Trophoblast cell (in vitro differentiated cells and primary cell): ENCODE measurements at regions not wholly inside any gene's neighbourhood (a gene's known extent, or its start where the extent isn't known, plus 50 kb on each side); places are given as distances from the start of the nearest gene placed in this dataset.
A peak's percentile ranks its signal among the peaks of the same experiment; 100 is the strongest.
"Not testable (repeated sequence)": the region's sequence is repeated elsewhere in the genome, so short reads cannot be mapped to it uniquely, and the experiment has no call there.

Experiments
- DNase-seq, 2 donors: peaks; one replicate each; pipeline ENCODE4 v3.0.0-alpha.2; 2016
- H2AFZ ChIP-seq: 2 replicates; pipeline ENCODE4 v1.6.1; 2013; ENCODE audit warnings: low read length, moderate library complexity, mild to moderate bottlenecking; ENCODE audit not compliant: insufficient read depth, poor library complexity
- H2AK5ac ChIP-seq: 2 replicates; pipeline ENCODE4 v1.6.1; 2013; ENCODE audit warnings: mild to moderate bottlenecking, low read length
- H2BK120ac ChIP-seq: 2 replicates; pipeline ENCODE4 v1.6.1; 2013; ENCODE audit warnings: low read length, mild to moderate bottlenecking, moderate library complexity; ENCODE audit not compliant: insufficient read depth, poor library complexity
- H2BK12ac ChIP-seq: 2 replicates; pipeline ENCODE4 v1.6.1; 2013; ENCODE audit warnings: mild to moderate bottlenecking, low read length, moderate library complexity
- H2BK5ac ChIP-seq: 2 replicates; pipeline ENCODE4 v1.6.1; 2013; ENCODE audit warnings: low read length, low read depth, moderate library complexity, mild to moderate bottlenecking; ENCODE audit not compliant: poor library complexity
- H3K14ac ChIP-seq: 2 replicates; pipeline ENCODE4 v1.6.1; 2013; ENCODE audit warnings: mild to moderate bottlenecking, low read length
- H3K18ac ChIP-seq: 2 replicates; pipeline ENCODE4 v1.6.1; 2013; ENCODE audit warnings: mild to moderate bottlenecking, low read length
- H3K23ac ChIP-seq: 2 replicates; pipeline ENCODE4 v1.6.1; 2013; ENCODE audit warnings: low read length
- H3K27ac ChIP-seq: 2 replicates; pipeline ENCODE4 v1.5.1; 2013; ENCODE audit warnings: low read depth, mild to moderate bottlenecking, inconsistent platforms, low read length, moderate library complexity
- H3K27me3 ChIP-seq: 2 replicates; pipeline ENCODE4 v1.6.1; 2013; ENCODE audit warnings: inconsistent platforms, mild to moderate bottlenecking, low read length, moderate library complexity; ENCODE audit not compliant: insufficient read depth
- H3K36me3 ChIP-seq, 2 experiments: 1 replicate in 1 of 2; 2 replicates in 1 of 2; pipeline ENCODE4 v1.6.1; 2013; ENCODE audit warnings: low read length in 2 of 2, mild to moderate bottlenecking in 2 of 2, moderate library complexity in 1 of 2; ENCODE audit not compliant: insufficient read depth in 2 of 2, control insufficient read depth in 1 of 2
- H3K4ac ChIP-seq: 2 replicates; pipeline ENCODE4 v1.6.1; 2013; ENCODE audit warnings: low read depth, mild to moderate bottlenecking, low read length, moderate library complexity
- H3K4me1 ChIP-seq, 2 experiments: 1 replicate in 1 of 2; 2 replicates in 1 of 2; pipeline ENCODE4 v1.6.1; 2013; ENCODE audit warnings: low read length in 2 of 2, mild to moderate bottlenecking in 2 of 2, moderate library complexity in 1 of 2; ENCODE audit not compliant: insufficient read depth in 2 of 2, control insufficient read depth in 1 of 2
- H3K4me2 ChIP-seq: 2 replicates; pipeline ENCODE4 v1.6.1; 2013; ENCODE audit warnings: inconsistent platforms, mild to moderate bottlenecking, low read length, moderate library complexity
- H3K4me3 ChIP-seq: 2 replicates; pipeline ENCODE4 v1.5.1; 2013; ENCODE audit warnings: mild to moderate bottlenecking, low read depth, low read length, inconsistent platforms
- H3K79me1 ChIP-seq: one replicate; pipeline ENCODE4 v1.6.1; 2013; ENCODE audit warnings: low read length
- H3K79me2 ChIP-seq: 2 replicates; pipeline ENCODE4 v1.6.1; 2013; ENCODE audit warnings: low read length, mild to moderate bottlenecking; ENCODE audit not compliant: control insufficient read depth, insufficient read depth, poor library complexity
- H3K9ac ChIP-seq: 2 replicates; pipeline ENCODE4 v1.6.1; 2013; ENCODE audit warnings: mild to moderate bottlenecking, low read length
- H3K9me3 ChIP-seq: 2 replicates; pipeline ENCODE4 v1.6.1; 2013; ENCODE audit warnings: low read depth, mild to moderate bottlenecking, control low read depth, inconsistent platforms, low read length; ENCODE audit not compliant: insufficient read depth
- H4K12ac ChIP-seq: 2 replicates; pipeline ENCODE4 v1.6.1; 2013; ENCODE audit warnings: low read depth, mild to moderate bottlenecking, low read length, moderate library complexity
- H4K8ac ChIP-seq: 2 replicates; pipeline ENCODE4 v1.6.1; 2013; ENCODE audit warnings: low read depth, mild to moderate bottlenecking, low read length, moderate library complexity
- H4K91ac ChIP-seq: one replicate; pipeline ENCODE4 v1.6.1; 2013; ENCODE audit warnings: low read depth, mild to moderate bottlenecking, low read length, moderate library complexity
- WGBS: extraction: QIAGEN DNeasy Blood & Tissue Kit; methylation state at CpG from one replicate; pipeline ENCODE4 v1.1.7; 2013; ENCODE audit warnings: missing lambda C conversion rate; ENCODE audit not compliant: insufficient read length, insufficient coverage; ENCODE audit errors: extremely low coverage; 5-methylcytosine and 5-hydroxymethylcytosine counted together

GRCh38 chr12:65742018-65743010 is 82.0 kb upstream of the HMGA2 start:
- peak overlapping the region; percentile 71 for H2AK5ac ChIP-seq

GRCh38 chr12:65744236-65744840 is 79.9 kb upstream of the HMGA2 start:
- H3K4ac ChIP-seq, H3K4me3 ChIP-seq, H3K18ac ChIP-seq, DNase-seq, H2BK12ac ChIP-seq, H4K8ac ChIP-seq, H3K9ac ChIP-seq, H3K4me2 ChIP-seq, H3K27ac ChIP-seq, H3K9me3 ChIP-seq, H2AFZ ChIP-seq, H3K14ac ChIP-seq, H3K27me3 ChIP-seq, H3K23ac ChIP-seq, H4K91ac ChIP-seq, H2BK5ac ChIP-seq, H3K79me2 ChIP-seq, H2AK5ac ChIP-seq, H3K4me1 ChIP-seq, H2BK120ac ChIP-seq, H3K36me3 ChIP-seq: not testable (repeated sequence)
- Histone ChIP-seq H4K12ac (peak overlapping the region; percentile 26), H3K79me1 (peaks cover 16% of the 10 kb centered on the region)
- WGBS = no CpG with 5 or more reads among the region's 30 CpGs

More at GRCh38 chr12:65742018-65743010, 82.0 kb upstream of the HMGA2 start:
- H2BK5ac ChIP-seq = peak overlapping the region; percentile 92
- no peak overlapping the region for H3K23ac ChIP-seq
- peaks cover 16% of the 10 kb centered on the region for H3K79me1 ChIP-seq
- peaks cover 8% of the 10 kb centered on the region for H3K79me2 ChIP-seq
- peaks cover 2 to 9% of the 10 kb centered on the region in 2 experiments for H3K4me1 ChIP-seq
- H3K27me3 ChIP-seq = no peaks in the 10 kb centered on the region
- peak overlapping the region; percentile 72 for H3K27ac ChIP-seq
- peak overlapping the region; percentile 79 for H4K8ac ChIP-seq
- H2AFZ ChIP-seq = peak overlapping the region; percentile 95
- peak overlapping the region; percentile 96 for H3K14ac ChIP-seq
- H3K18ac ChIP-seq = peak overlapping the region; percentile 99
- no peaks in the 10 kb centered on the region for H3K36me3 ChIP-seq
- peak overlapping the region; percentile 97 for H4K91ac ChIP-seq
- H3K9ac ChIP-seq = peak overlapping the region; percentile 28
- WGBS = no CpG with 5 or more reads among the region's 87 CpGs
- H3K9me3 ChIP-seq = peaks cover 2% of the 10 kb centered on the region
- H4K12ac ChIP-seq = peak overlapping the region; percentile 83
- H3K4ac ChIP-seq = peak overlapping the region; percentile 98
- DNase-seq = peak in 1 of 2 donors; percentile 10
- peak overlapping the region; percentile 81 for H3K4me3 ChIP-seq
- peak overlapping the region; percentile 97 for H2BK120ac ChIP-seq
- peak overlapping the region; percentile 54 for H2BK12ac ChIP-seq
- peak overlapping the region; percentile 71 for H3K4me2 ChIP-seq

- no peak overlapping the region for H3K27ac ChIP-seq
- no peak overlapping the region for H2AFZ ChIP-seq
- H3K4ac ChIP-seq = no peak overlapping the region
- H3K79me1 ChIP-seq = peaks cover 4% of the 10 kb centered on the region
- no peak overlapping the region for H3K14ac ChIP-seq
- DNase-seq = no peak
- H3K9me3 ChIP-seq = peaks cover 2% of the 10 kb centered on the region
- no peaks in the 10 kb centered on the region for H3K36me3 ChIP-seq
- no peak overlapping the region for H3K4me2 ChIP-seq
- no peaks in the 10 kb centered on the region for H3K27me3 ChIP-seq
- no peak overlapping the region for H3K9ac ChIP-seq
- no peak overlapping the region for H3K4me3 ChIP-seq
- H4K8ac ChIP-seq = no peak overlapping the region
- no peak overlapping the region for H3K18ac ChIP-seq
- no peak overlapping the region for H2BK120ac ChIP-seq
- peaks cover 1% of the 10 kb centered on the region for H3K79me2 ChIP-seq
- no CpG with 5 or more reads among the region's 3 CpGs for WGBS
- H4K12ac ChIP-seq = no peak overlapping the region
- no peak overlapping the region for H2BK5ac ChIP-seq
- H4K91ac ChIP-seq = no peak overlapping the region
- H2AK5ac ChIP-seq = no peak overlapping the region
- H2BK12ac ChIP-seq = no peak overlapping the region
- H3K23ac ChIP-seq = no peak overlapping the region
- H3K4me1 ChIP-seq = peaks cover 0 to 2% of the 10 kb centered on the region in 2 experiments
Observed at GRCh38 chr12:65747338-65747737, 76.9 kb upstream of the HMGA2 start.

- Histone ChIP-seq H3K27me3 (no peaks in the 10 kb centered on the region), H3K4me1 (peaks cover 0 to 2% of the 10 kb centered on the region in 2 experiments), H3K23ac (no peak overlapping the region), H2BK12ac (no peak overlapping the region), H3K9ac (no peak overlapping the region), H3K4me2 (no peak overlapping the region), H2AFZ (no peak overlapping the region), H3K79me2 (no peaks in the 10 kb centered on the region), H4K12ac (no peak overlapping the region), H3K79me1 (no peaks in the 10 kb centered on the region), H3K4me3 (no peak overlapping the region), H3K18ac (no peak overlapping the region), H4K91ac (no peak overlapping the region), H2BK5ac (no peak overlapping the region), H3K9me3 (peaks cover 2% of the 10 kb centered on the region), H3K27ac (no peak overlapping the region), H3K36me3 (no peaks in the 10 kb centered on the region), H4K8ac (no peak overlapping the region), H3K14ac (no peak overlapping the region), H2AK5ac (no peak overlapping the region), H2BK120ac (no peak overlapping the region), H3K4ac (no peak overlapping the region)
- DNase-seq = no peak
- WGBS = no CpG with 5 or more reads among the region's 2 CpGs
Observed at GRCh38 chr12:65748332-65748731, 76.0 kb upstream of the HMGA2 start.
